ENCODE measurements at regions not wholly inside any gene's neighbourhood (a gene's known extent, or its start where the extent isn't known, plus 50 kb on each side); places are given as distances from the start of the nearest gene placed in this dataset.

- Histone ChIP-seq H3K9me3 (ENCODE audit: control insufficient read depth in 4 of 4, low read length in 3 of 4) (no peaks in the 10 kb centered on the region), H3K4me1 (ENCODE audit: control insufficient read depth in 4 of 4, insufficient read depth in 4 of 4, low read length in 3 of 4) (no peaks in the 10 kb centered on the region), H3K9ac (ENCODE audit: low read depth in 1 of 2, low read length in 2 of 2) (no peak overlapping the region), H3K36me3 (ENCODE audit: control insufficient read depth in 4 of 4, insufficient read depth in 3 of 4, low read depth in 1 of 4, low read length in 3 of 4) (no peaks in the 10 kb centered on the region), H3K4me3 (ENCODE audit: low read depth in 1 of 3, low read length in 3 of 3) (no peak overlapping the region), H3K27ac (ENCODE audit: low read depth in 1 of 2, low read length in 2 of 2) (no peak overlapping the region), H3K27me3 (ENCODE audit: control insufficient read depth in 4 of 4, insufficient read depth in 4 of 4, low read length in 3 of 4) (no peaks in the 10 kb centered on the region)
- TF ChIP-seq FOXA2 (IDR thresholded peaks at IDR 0.05) (no peak), GABPA (IDR thresholded peaks at IDR 0.05 in 1 of 2, conservative IDR thresholded peaks at IDR 0.05 in 1 of 2) (no peak), EGR1 (IDR thresholded peaks at IDR 0.05; ENCODE audit: low read depth in 2 of 2) (no peak), RXRA (IDR thresholded peaks at IDR 0.05) (no peak)
- TF ChIP-seq, protein P1, sequence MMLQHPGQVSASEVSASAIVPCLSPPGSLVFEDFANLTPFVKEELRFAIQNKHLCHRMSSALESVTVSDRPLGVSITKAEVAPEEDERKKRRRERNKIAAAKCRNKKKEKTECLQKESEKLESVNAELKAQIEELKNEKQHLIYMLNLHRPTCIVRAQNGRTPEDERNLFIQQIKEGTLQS (IDR thresholded peaks at IDR 0.05) = no peak
- 69% methylated on average over 8 of the region's 8 CpGs for WGBS
- no peak for DNase-seq (ENCODE audit: low spot score)
Observed at GRCh38 chr16:9199311-9199710, 107.9 kb downstream of the HAPSTR1 start.

- H3K4me1 ChIP-seq (ENCODE audit: control insufficient read depth in 4 of 4, insufficient read depth in 4 of 4, low read length in 3 of 4) = no peaks in the 10 kb centered on the region
- WGBS = 74% methylated on average over 2 of the region's 2 CpGs
- DNase-seq (ENCODE audit: low spot score) = no peak
Observed at GRCh38 chr16:9199751-9200150, 108.3 kb downstream of the HAPSTR1 start.

GRCh38 chr16:9203956-9204355, 112.5 kb downstream of the HAPSTR1 start:
- Histone ChIP-seq H3K9me3 (ENCODE audit: control insufficient read depth in 4 of 4, low read length in 3 of 4) (no peaks in the 10 kb centered on the region), H3K9ac (ENCODE audit: low read depth in 1 of 2, low read length in 2 of 2) (no peak overlapping the region), H3K27me3 (ENCODE audit: control insufficient read depth in 4 of 4, insufficient read depth in 4 of 4, low read length in 3 of 4) (peaks cover 0 to 3% (median 0%) of the 10 kb centered on the region in 4 donors), H3K27ac (ENCODE audit: low read depth in 1 of 2, low read length in 2 of 2) (no peak overlapping the region), H3K4me1 (ENCODE audit: control insufficient read depth in 4 of 4, insufficient read depth in 4 of 4, low read length in 3 of 4) (no peaks in the 10 kb centered on the region), H3K36me3 (ENCODE audit: control insufficient read depth in 4 of 4, insufficient read depth in 3 of 4, low read depth in 1 of 4, low read length in 3 of 4) (no peaks in the 10 kb centered on the region), H3K4me3 (ENCODE audit: low read depth in 1 of 3, low read length in 3 of 3) (no peak overlapping the region)
- WGBS = 88% methylated on average over 10 of the region's 10 CpGs
- TF ChIP-seq FOXA2 (IDR thresholded peaks at IDR 0.05) (no peak), FOXA1 (IDR thresholded peaks at IDR 0.05) (no peak), NR2F2 (IDR thresholded peaks at IDR 0.05) (no peak), YY1 (IDR thresholded peaks at IDR 0.05) (no peak), EGR1 (IDR thresholded peaks at IDR 0.05; ENCODE audit: low read depth in 2 of 2) (no peak), HNF4G (IDR thresholded peaks at IDR 0.05) (no peak), TAF1 (conservative IDR thresholded peaks at IDR 0.05) (no peak), RAD21 (IDR thresholded peaks at IDR 0.05) (no peak), SP1 (IDR thresholded peaks at IDR 0.05) (no peak), JUND (IDR thresholded peaks at IDR 0.05) (no peak), GABPA (IDR thresholded peaks at IDR 0.05 in 1 of 2, conservative IDR thresholded peaks at IDR 0.05 in 1 of 2) (no peak), MAX (IDR thresholded peaks at IDR 0.05) (no peak)
- TF ChIP-seq, protein P2, sequence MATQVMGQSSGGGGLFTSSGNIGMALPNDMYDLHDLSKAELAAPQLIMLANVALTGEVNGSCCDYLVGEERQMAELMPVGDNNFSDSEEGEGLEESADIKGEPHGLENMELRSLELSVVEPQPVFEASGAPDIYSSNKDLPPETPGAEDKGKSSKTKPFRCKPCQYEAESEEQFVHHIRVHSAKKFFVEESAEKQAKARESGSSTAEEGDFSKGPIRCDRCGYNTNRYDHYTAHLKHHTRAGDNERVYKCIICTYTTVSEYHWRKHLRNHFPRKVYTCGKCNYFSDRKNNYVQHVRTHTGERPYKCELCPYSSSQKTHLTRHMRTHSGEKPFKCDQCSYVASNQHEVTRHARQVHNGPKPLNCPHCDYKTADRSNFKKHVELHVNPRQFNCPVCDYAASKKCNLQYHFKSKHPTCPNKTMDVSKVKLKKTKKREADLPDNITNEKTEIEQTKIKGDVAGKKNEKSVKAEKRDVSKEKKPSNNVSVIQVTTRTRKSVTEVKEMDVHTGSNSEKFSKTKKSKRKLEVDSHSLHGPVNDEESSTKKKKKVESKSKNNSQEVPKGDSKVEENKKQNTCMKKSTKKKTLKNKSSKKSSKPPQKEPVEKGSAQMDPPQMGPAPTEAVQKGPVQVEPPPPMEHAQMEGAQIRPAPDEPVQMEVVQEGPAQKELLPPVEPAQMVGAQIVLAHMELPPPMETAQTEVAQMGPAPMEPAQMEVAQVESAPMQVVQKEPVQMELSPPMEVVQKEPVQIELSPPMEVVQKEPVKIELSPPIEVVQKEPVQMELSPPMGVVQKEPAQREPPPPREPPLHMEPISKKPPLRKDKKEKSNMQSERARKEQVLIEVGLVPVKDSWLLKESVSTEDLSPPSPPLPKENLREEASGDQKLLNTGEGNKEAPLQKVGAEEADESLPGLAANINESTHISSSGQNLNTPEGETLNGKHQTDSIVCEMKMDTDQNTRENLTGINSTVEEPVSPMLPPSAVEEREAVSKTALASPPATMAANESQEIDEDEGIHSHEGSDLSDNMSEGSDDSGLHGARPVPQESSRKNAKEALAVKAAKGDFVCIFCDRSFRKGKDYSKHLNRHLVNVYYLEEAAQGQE (IDR thresholded peaks at IDR 0.05) = no peak
- DNase-seq (ENCODE audit: low spot score) = no peak

More at GRCh38 chr16:9199751-9200150, 108.3 kb downstream of the HAPSTR1 start:
- Histone ChIP-seq H3K36me3 (ENCODE audit: control insufficient read depth in 4 of 4, insufficient read depth in 3 of 4, low read depth in 1 of 4, low read length in 3 of 4) (no peaks in the 10 kb centered on the region), H3K9ac (ENCODE audit: low read depth in 1 of 2, low read length in 2 of 2) (no peak overlapping the region), H3K27me3 (ENCODE audit: control insufficient read depth in 4 of 4, insufficient read depth in 4 of 4, low read length in 3 of 4) (peaks cover 0 to under 1% (median 0%) of the 10 kb centered on the region in 4 donors), H3K4me3 (ENCODE audit: low read depth in 1 of 3, low read length in 3 of 3) (no peak overlapping the region), H3K27ac (ENCODE audit: low read depth in 1 of 2, low read length in 2 of 2) (no peak overlapping the region), H3K9me3 (ENCODE audit: control insufficient read depth in 4 of 4, low read length in 3 of 4) (no peaks in the 10 kb centered on the region)
- TF ChIP-seq MAX (IDR thresholded peaks at IDR 0.05) (no peak), EGR1 (IDR thresholded peaks at IDR 0.05; ENCODE audit: low read depth in 2 of 2) (no peak), RXRA (IDR thresholded peaks at IDR 0.05) (no peak), RAD21 (IDR thresholded peaks at IDR 0.05) (no peak), YY1 (IDR thresholded peaks at IDR 0.05) (no peak), SP1 (IDR thresholded peaks at IDR 0.05) (no peak)
- TF ChIP-seq, protein P1 (IDR thresholded peaks at IDR 0.05) = no peak

All from liver (tissue), 7 donors.